ENCODE measurements at regions not wholly inside any gene's neighbourhood (a gene's known extent, or its start where the extent isn't known, plus 50 kb on each side); places are given as distances from the start of the nearest gene placed in this dataset.

DNA sequence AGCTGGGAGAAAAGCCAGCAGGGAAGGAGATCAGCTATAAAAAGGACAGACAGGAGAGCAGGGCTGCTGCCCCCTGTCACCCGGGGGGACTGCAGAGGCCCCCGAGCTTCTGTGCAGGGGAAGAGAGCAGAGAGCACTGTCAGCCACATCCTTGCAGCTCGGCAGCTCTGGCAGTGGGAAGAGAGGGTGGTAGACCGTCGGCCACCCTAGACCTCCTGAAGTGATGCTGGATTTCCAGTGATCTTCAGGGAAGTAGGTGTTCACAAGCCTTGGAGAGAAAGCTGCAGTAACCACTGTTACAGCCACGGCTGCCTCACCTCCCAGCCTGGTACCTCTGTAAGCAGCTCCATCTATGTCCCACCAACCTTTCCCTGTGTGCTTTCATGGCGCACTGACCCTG is 134.9 kb downstream of the TFCP2L1 start:
- Histone ChIP-seq H3K9me3 (replicated peaks) (no peaks in the 10 kb centered on the region), H3K36me3 (no peaks in the 10 kb centered on the region), H3K4me3 (no peak overlapping the region), H3K27ac (replicated peaks) (peak overlapping the region; percentile 40), H3K27me3 (ENCODE audit: low read depth) (no peaks in the 10 kb centered on the region), H3K4me1 (peaks cover 24% of the 10 kb centered on the region)
- intact Hi-C loops (cut with micrococcal nuclease) = no loop called here
- no peak for DNase-seq
- TF ChIP-seq, protein P1, sequence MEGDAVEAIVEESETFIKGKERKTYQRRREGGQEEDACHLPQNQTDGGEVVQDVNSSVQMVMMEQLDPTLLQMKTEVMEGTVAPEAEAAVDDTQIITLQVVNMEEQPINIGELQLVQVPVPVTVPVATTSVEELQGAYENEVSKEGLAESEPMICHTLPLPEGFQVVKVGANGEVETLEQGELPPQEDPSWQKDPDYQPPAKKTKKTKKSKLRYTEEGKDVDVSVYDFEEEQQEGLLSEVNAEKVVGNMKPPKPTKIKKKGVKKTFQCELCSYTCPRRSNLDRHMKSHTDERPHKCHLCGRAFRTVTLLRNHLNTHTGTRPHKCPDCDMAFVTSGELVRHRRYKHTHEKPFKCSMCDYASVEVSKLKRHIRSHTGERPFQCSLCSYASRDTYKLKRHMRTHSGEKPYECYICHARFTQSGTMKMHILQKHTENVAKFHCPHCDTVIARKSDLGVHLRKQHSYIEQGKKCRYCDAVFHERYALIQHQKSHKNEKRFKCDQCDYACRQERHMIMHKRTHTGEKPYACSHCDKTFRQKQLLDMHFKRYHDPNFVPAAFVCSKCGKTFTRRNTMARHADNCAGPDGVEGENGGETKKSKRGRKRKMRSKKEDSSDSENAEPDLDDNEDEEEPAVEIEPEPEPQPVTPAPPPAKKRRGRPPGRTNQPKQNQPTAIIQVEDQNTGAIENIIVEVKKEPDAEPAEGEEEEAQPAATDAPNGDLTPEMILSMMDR (IDR thresholded peaks at IDR 0.05; ENCODE audit: borderline replicate concordance) = no peak

DNA sequence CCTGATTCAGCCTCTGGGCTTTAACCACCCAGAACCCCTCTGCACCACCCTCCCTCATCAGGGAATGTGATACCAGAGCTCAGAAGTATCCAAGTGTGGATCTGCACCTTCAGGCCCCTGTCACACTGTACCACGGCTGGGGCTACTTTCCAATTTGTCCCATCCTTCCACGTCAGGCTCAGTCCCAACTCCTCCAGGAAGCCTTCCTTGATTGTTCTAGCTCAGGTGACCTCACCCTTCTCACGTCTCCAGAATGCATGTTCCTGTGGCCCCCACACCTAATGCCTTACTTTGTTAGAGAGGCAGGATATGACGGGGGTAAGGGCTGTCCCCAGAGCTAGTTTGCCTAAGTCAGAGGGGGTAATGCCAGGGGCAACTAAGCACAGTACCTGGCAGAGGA is 134.3 kb downstream of the TFCP2L1 start:
- Histone ChIP-seq H3K36me3 (no peaks in the 10 kb centered on the region), H3K27ac (replicated peaks) (no peak overlapping the region), H3K9me3 (replicated peaks) (no peaks in the 10 kb centered on the region), H3K27me3 (ENCODE audit: low read depth) (no peaks in the 10 kb centered on the region), H3K4me3 (no peak overlapping the region), H3K4me1 (peaks cover 24% of the 10 kb centered on the region)
- intact Hi-C loops (cut with micrococcal nuclease) = no loop called here
- no peak for DNase-seq
- TF ChIP-seq, protein P1 (IDR thresholded peaks at IDR 0.05; ENCODE audit: borderline replicate concordance) = no peak

DNA sequence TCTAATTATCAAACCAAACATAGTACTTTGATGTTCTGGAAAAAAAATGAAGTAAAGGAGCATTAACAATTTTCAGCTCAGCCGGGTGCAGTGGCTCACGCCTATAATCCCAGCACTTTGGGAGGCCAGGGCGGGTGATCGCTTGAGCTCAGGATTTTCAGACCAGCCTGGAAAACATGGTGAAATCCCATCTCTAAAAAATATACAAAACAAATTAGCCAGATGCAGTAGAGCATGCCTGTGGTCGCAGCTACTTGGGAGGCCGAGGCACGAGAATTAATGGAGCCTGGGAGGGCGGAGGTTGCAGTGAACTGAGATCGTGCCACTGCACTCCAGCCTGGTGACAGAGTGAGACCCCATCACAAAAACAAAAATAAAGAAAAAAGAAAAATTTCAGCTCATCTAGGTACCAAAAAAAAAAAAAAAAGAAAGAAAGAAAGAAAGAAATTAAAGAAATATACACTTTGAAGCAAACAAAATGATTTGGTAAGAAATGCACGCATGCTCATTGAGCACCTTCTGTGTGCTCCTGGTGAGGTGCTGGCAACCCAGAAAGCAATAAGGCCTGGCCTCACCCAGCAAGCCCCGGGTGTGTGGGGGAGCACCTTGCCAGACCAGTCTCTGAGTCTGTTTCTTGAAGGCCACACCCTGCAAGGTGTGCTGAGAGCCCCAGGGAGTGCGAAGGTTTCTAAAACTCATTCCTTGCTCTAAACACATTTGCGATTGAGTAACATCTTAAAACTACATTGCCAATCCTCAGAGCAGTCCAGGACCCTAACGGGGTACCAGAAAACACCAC is 133.5 kb downstream of the TFCP2L1 start:
- intact Hi-C loops (cut with micrococcal nuclease) = no loop called here
- TF ChIP-seq, protein P1 (IDR thresholded peaks at IDR 0.05; ENCODE audit: borderline replicate concordance) = no peak
- H3K36me3 ChIP-seq = no peaks in the 10 kb centered on the region
- no peak overlapping the region for H3K27ac ChIP-seq (replicated peaks)
- no peaks in the 10 kb centered on the region for H3K9me3 ChIP-seq (replicated peaks)
- no peak for DNase-seq
- H3K27me3 ChIP-seq (ENCODE audit: low read depth) = no peaks in the 10 kb centered on the region
- H3K4me3 ChIP-seq = no peak overlapping the region
- H3K4me1 ChIP-seq = peaks cover 18% of the 10 kb centered on the region

DNA sequence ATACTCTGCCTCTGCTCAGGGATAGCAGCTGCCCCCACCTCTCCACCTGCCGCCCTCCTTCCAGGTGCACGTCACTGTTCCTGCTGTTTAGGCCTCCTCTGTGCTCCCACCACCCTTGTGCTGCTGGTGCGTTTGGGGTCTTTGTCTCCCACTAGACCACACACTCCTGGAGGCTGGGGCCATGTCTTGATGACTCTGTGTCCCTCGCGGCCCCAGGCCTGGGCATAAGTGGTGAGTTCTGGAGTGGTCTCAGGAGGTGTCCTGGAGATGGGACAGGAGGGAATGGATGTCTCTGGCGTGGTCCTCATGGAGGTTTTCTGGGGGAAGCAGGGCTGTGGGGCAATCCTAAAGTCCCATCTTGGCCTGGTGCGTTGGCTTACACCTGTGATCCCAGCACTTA is 132.1 kb downstream of the TFCP2L1 start:
- H3K27ac ChIP-seq (replicated peaks) = no peak overlapping the region
- no peak for DNase-seq
- no peak overlapping the region for H3K4me3 ChIP-seq
- TF ChIP-seq, protein P1 (IDR thresholded peaks at IDR 0.05; ENCODE audit: borderline replicate concordance) = no peak
- H3K4me1 ChIP-seq = peaks cover 11% of the 10 kb centered on the region
- H3K9me3 ChIP-seq (replicated peaks) = peaks cover 12% of the 10 kb centered on the region
- intact Hi-C loops (cut with micrococcal nuclease) = no loop called here
- H3K27me3 ChIP-seq (ENCODE audit: low read depth) = no peaks in the 10 kb centered on the region
- no peaks in the 10 kb centered on the region for H3K36me3 ChIP-seq

DNA sequence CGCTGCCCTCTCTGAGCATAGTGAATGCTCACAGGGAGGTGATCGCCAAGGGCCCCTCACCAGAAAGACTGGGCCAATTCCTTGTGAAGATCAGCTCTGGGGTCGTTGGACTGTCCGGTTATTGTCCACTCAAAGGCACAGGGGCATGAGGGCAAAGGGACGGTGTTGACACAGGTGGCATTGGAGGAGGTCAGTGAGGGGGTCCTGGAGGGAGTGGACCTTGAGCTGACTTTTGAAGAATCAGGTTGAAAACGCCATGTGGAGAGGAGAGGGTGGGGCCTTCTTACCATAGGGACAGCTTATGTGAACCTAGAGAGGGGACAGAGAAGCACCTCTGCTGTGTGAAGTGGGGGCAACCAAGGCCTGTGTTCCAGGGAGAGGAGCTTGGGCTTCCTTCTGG is 131.5 kb downstream of the TFCP2L1 start:
- intact Hi-C loops (cut with micrococcal nuclease) = no loop called here
- H3K27ac ChIP-seq (replicated peaks) = no peak overlapping the region
- peaks cover 19% of the 10 kb centered on the region for H3K9me3 ChIP-seq (replicated peaks)
- no peak overlapping the region for H3K4me3 ChIP-seq
- TF ChIP-seq, protein P1 (IDR thresholded peaks at IDR 0.05; ENCODE audit: borderline replicate concordance) = no peak
- H3K27me3 ChIP-seq (ENCODE audit: low read depth) = no peaks in the 10 kb centered on the region
- H3K36me3 ChIP-seq = no peaks in the 10 kb centered on the region
- DNase-seq = no peak
- H3K4me1 ChIP-seq = peaks cover 11% of the 10 kb centered on the region

Measured in left ventricle myocardium inferior (tissue), 1 donor.